BLaER1 (cell line): ENCODE measurements at regions not wholly inside any gene's neighbourhood (a gene's known extent, or its start where the extent isn't known, plus 50 kb on each side); places are given as distances from the start of the nearest gene placed in this dataset.

ENCODE experiments used
- H3K27ac ChIP-seq: shearing (Covaris generic); formaldehyde crosslinking; 2 replicates; pipeline ENCODE4 v1.8.1; 2022
- H3K27me3 ChIP-seq: shearing (Covaris generic); formaldehyde crosslinking; 2 replicates; pipeline ENCODE4 v1.8.1; 2022
- H3K36me3 ChIP-seq: shearing (Covaris generic); formaldehyde crosslinking; 2 replicates; pipeline ENCODE4 v1.8.1; 2022
- H3K4me1 ChIP-seq: shearing (Covaris generic); formaldehyde crosslinking; 2 replicates; pipeline ENCODE4 v1.8.1; 2022
- H3K4me2 ChIP-seq: shearing (Covaris generic); formaldehyde crosslinking; 2 replicates; pipeline ENCODE4 v1.8.1; 2022
- H3K4me3 ChIP-seq: shearing (Covaris generic); formaldehyde crosslinking; 2 replicates; pipeline ENCODE4 v1.8.1; 2022
- H3K9ac ChIP-seq: shearing (Covaris generic); formaldehyde crosslinking; 2 replicates; pipeline ENCODE4 v1.8.1; 2022
- H3K9me3 ChIP-seq: shearing (Covaris generic); formaldehyde crosslinking; 2 replicates; pipeline ENCODE4 v1.8.1; 2022
- H4K20me1 ChIP-seq: shearing (Covaris generic); formaldehyde crosslinking; 2 replicates; pipeline ENCODE4 v1.8.1; 2022
- Cebpa-rat ChIP-seq: shearing (Covaris generic); IDR thresholded peaks from 2 replicates; pipeline ENCODE4 v1.8.1; 2022

DNA sequence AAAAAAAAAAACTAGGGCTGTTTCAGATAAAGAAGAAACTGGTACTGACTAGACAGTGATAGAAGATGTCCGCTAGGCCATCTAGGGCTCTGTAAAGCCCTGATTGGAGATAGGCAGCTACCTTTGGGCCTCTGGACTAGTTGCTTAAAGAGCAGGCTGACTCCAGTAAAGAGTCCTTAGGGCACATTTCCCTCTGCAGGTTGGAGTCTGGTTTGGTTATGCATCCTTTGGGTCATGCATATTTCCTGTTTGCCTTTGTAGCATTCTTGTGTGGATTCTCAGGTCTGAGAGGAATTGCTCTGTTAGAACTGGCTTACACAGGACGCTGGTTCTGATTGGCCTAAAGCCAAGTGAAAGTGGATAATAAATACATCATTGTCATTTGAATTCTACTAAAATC lies 165.5 kb upstream of the LRRN1 start:
- no peak for TF ChIP-seq Cebpa-rat
- H4K20me1 ChIP-seq: no peaks in the 10 kb centered on the region
- H3K36me3 ChIP-seq: no peaks in the 10 kb centered on the region
- no peaks in the 10 kb centered on the region for H3K9me3 ChIP-seq
- no peak overlapping the region for H3K27ac ChIP-seq
- no peak overlapping the region for H3K4me3 ChIP-seq
- H3K4me2 ChIP-seq: no peak overlapping the region
- H3K4me1 ChIP-seq: no peaks in the 10 kb centered on the region
- no peak overlapping the region for H3K9ac ChIP-seq
- no peaks in the 10 kb centered on the region for H3K27me3 ChIP-seq

DNA sequence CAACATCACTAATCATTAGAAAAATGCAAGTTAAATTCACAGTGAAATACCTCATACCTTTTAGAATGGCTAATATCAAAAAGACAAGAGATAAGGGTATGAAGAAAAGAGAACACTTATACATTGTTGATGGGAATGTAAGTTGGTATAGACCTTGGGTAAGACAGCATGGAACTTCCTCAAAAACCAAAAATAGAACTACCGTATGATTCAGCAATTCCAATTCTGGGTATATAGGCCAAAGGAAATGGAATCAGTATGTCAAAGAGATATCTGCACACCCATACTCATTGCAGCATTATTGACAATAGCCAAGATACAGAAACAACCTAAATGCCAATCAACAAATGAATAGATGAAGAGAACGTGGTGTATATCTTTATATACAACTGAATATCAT lies 166.8 kb upstream of the LRRN1 start:
- H3K4me1 ChIP-seq: no peaks in the 10 kb centered on the region
- H3K27ac ChIP-seq: no peak overlapping the region
- no peaks in the 10 kb centered on the region for H3K9me3 ChIP-seq
- no peaks in the 10 kb centered on the region for H3K27me3 ChIP-seq
- no peak overlapping the region for H3K4me2 ChIP-seq
- no peaks in the 10 kb centered on the region for H3K36me3 ChIP-seq
- H3K9ac ChIP-seq: no peak overlapping the region
- no peaks in the 10 kb centered on the region for H4K20me1 ChIP-seq
- H3K4me3 ChIP-seq: no peak overlapping the region
- no peak for TF ChIP-seq Cebpa-rat

DNA sequence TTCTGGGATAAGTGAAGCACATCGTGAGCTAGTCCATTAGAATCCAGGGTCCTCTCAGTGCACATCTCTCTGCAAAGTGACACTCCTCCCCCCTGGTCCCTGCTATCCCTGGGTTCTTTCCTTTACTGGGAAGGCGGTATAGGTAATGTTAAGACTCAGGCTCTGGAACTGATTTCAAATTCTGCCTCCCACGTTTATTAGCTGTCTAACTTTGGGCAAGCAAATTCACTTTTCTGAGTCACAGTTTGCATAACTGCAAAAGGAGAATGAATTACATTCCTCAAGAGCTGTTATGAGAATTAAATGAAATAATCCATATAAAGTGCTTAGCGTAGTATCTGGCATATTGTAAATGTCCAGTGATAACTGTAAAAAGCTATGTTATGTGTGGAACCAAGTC lies 168.1 kb upstream of the LRRN1 start:
- Histone ChIP-seq H4K20me1 (no peaks in the 10 kb centered on the region), H3K4me2 (no peak overlapping the region), H3K27ac (no peak overlapping the region), H3K4me3 (no peak overlapping the region), H3K36me3 (no peaks in the 10 kb centered on the region), H3K9ac (no peak overlapping the region), H3K4me1 (no peaks in the 10 kb centered on the region), H3K27me3 (no peaks in the 10 kb centered on the region), H3K9me3 (no peaks in the 10 kb centered on the region)
- no peak for TF ChIP-seq Cebpa-rat

DNA sequence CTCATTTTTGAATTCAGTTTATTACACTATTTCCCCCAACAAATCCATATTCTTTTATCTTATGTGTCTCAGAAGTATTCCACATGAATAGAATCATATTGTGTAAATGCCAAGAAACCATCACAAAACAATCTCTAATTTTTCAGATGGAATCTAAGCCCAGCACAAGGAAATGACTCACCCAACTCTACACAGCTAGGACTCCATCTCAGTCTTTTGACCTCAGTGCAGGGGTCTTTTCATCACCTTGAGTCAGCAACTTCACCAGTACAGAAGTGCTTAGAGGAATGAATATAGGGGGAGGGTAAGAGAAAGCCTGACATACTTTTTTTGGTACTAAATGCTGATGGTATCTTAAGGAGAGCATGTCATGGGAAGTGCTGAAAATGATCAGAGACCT lies 169.3 kb upstream of the LRRN1 start:
- Histone ChIP-seq H3K9ac (no peak overlapping the region), H3K9me3 (no peaks in the 10 kb centered on the region), H4K20me1 (no peaks in the 10 kb centered on the region), H3K4me3 (no peak overlapping the region), H3K27me3 (no peaks in the 10 kb centered on the region), H3K36me3 (no peaks in the 10 kb centered on the region), H3K4me2 (no peak overlapping the region), H3K27ac (no peak overlapping the region), H3K4me1 (no peaks in the 10 kb centered on the region)
- no peak for TF ChIP-seq Cebpa-rat

DNA sequence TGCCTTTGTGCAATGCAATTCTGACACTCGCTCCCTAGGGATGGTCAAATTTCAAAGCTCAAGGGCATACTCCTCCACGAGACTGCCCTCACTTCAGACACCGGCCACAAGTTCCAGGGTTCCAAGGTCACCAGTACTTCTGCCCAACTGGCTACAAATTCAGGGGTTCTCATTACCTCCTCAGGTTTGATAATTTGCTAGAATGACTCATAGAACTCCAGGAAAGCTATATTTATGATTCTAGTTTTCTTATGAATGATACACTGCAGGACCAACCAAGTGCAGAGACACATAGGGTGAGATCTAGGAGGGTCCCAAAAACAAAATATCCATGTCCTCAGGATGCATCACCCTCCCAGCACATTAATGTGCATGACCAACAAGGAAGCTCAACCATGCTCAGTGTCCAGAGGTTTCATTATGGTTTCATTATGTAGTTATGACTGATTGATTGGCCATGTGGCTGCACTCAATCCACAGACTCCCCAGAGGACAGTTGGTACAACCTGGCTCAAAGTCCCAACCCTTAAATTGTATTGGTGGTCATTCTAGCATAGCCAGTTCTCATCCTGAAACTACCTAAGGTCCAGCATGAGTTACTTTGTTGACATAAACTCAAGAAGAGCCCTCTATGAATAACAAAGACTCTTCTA lies 170.4 kb upstream of the LRRN1 start:
- TF ChIP-seq Cebpa-rat: no peak
- H4K20me1 ChIP-seq: no peaks in the 10 kb centered on the region
- no peak overlapping the region for H3K9ac ChIP-seq
- no peak overlapping the region for H3K4me2 ChIP-seq
- H3K4me3 ChIP-seq: no peak overlapping the region
- H3K36me3 ChIP-seq: no peaks in the 10 kb centered on the region
- H3K9me3 ChIP-seq: no peaks in the 10 kb centered on the region
- H3K27ac ChIP-seq: no peak overlapping the region
- no peaks in the 10 kb centered on the region for H3K4me1 ChIP-seq
- H3K27me3 ChIP-seq: no peaks in the 10 kb centered on the region

DNA sequence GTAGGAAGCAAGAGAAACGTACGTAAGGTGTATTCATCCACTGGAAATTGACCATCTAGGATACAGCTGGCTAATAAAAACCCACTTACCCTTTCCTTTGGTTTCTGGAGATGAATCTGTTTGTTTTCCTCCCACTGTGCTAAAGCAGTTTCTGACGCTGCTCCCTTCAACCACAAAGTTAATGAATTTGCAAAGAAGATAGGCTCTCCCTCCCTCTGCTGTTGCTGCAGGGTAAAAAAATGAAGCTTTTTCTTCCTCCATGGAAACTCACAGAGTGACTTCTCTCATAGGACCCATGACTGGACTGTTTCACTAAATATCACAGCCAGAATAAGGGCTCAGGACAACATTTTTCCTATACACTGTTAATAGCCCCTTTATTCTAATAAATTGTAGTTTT lies 172.1 kb upstream of the LRRN1 start:
- Histone ChIP-seq H3K27ac (no peak overlapping the region), H4K20me1 (no peaks in the 10 kb centered on the region), H3K4me1 (no peaks in the 10 kb centered on the region), H3K36me3 (no peaks in the 10 kb centered on the region), H3K27me3 (no peaks in the 10 kb centered on the region), H3K4me3 (no peak overlapping the region), H3K9ac (no peak overlapping the region), H3K9me3 (no peaks in the 10 kb centered on the region), H3K4me2 (no peak overlapping the region)
- TF ChIP-seq Cebpa-rat: no peak

DNA sequence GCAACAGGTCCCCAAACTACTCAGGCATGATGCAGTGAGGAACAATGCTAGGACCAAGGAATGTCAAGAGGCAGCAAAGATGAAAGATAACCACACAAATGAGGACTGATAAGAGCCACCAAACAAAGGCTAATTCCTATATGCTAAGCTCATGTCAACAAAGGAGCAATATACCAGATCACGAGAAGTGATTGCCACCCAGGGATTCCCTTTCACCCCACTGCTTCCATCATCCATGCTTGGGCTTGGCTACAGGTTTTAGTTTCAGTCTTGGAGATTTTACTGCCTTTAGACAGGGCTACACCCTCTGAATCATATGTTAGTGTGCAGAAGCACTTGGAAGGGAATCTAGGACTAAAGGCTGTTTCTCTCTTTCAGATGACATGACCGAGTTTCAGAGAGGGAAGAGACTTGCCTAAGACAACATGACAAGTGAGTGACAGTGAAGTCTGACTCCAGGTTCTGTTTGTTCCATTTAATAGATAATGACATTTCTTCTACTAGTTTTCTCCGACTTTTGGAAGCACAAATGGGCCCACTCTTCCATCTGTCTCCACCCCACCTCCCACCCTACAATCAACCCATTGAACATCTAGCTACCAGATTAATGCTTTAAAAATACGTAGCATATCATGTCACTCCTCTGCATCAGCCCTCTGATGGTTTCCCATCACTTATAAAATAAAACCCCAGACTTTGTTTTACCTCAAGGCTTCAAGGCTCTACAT lies 173.5 kb upstream of the LRRN1 start:
- no peaks in the 10 kb centered on the region for H3K9me3 ChIP-seq
- no peaks in the 10 kb centered on the region for H3K4me1 ChIP-seq
- H3K36me3 ChIP-seq: no peaks in the 10 kb centered on the region
- no peak overlapping the region for H3K9ac ChIP-seq
- H3K4me3 ChIP-seq: no peak overlapping the region
- no peak for TF ChIP-seq Cebpa-rat
- H3K4me2 ChIP-seq: no peak overlapping the region
- H3K27me3 ChIP-seq: no peaks in the 10 kb centered on the region
- no peak overlapping the region for H3K27ac ChIP-seq
- H4K20me1 ChIP-seq: no peaks in the 10 kb centered on the region

DNA sequence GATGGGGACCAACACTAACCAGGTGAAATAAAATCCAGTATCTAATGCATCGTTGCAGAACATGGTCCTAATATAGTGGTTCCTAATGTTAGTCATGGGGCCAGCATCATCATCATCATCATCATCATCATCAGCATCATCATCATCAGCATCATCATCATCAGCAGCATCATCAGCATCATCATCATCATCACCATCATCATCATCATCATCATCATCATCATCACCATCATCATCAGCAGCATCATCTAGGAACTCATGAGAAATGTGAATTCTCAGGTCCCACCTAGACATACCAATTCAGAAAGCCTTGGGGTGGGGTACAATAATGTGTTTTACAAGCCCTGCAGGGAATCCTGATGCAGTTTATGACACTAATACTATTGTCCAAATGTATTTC lies 179.4 kb upstream of the LRRN1 start:
- no peak overlapping the region for H3K4me3 ChIP-seq
- H3K27me3 ChIP-seq: no peaks in the 10 kb centered on the region
- H3K4me2 ChIP-seq: no peak overlapping the region
- no peaks in the 10 kb centered on the region for H4K20me1 ChIP-seq
- no peaks in the 10 kb centered on the region for H3K9me3 ChIP-seq
- TF ChIP-seq Cebpa-rat: no peak
- H3K4me1 ChIP-seq: no peaks in the 10 kb centered on the region
- no peak overlapping the region for H3K27ac ChIP-seq
- H3K9ac ChIP-seq: no peak overlapping the region
- no peaks in the 10 kb centered on the region for H3K36me3 ChIP-seq

DNA sequence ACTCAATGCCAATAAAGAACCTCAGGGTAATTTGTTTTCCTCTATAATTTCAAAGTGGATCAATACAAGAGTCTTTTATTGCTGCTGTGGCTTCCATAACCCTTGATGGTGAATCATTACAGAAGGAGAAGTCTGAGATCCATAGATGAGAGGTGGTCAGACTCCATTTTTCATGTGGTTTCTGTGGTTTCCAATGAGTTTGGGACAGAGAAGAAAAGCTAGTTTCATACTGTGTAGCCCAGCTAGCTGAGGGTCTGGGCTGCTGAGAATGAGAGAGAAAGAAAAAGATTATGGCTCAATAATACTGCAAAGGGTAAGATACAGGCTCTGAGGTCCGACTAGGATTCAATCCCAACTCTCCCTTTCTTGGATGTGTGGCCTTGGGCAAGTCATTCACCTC lies 180.6 kb upstream of the LRRN1 start:
- no peak for TF ChIP-seq Cebpa-rat
- Histone ChIP-seq H3K27me3 (no peaks in the 10 kb centered on the region), H3K4me1 (no peaks in the 10 kb centered on the region), H3K27ac (no peak overlapping the region), H4K20me1 (no peaks in the 10 kb centered on the region), H3K36me3 (no peaks in the 10 kb centered on the region), H3K4me3 (no peak overlapping the region), H3K9ac (no peak overlapping the region), H3K9me3 (no peaks in the 10 kb centered on the region), H3K4me2 (no peak overlapping the region)

DNA sequence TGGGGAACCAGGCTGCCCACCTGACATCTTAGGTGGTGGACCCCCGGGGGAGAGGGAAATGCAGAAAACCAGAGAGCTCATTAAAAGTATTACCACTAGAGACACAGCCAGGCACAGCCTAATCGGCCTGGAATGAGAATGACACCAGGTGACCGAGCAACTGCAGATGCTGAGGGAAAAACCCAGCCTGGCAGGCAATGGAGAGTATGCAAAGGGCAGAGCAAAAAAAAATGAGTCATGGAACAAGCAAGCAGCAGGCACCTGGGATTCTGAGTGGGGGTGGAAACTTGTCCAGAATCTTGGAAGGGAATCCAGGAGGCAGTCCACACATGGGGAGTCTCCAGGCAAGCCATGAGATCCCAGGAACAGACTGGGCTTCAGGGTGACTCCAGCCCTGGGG lies 183.7 kb upstream of the LRRN1 start:
- Histone ChIP-seq H3K27me3 (no peaks in the 10 kb centered on the region), H3K4me3 (no peak overlapping the region), H3K4me1 (no peaks in the 10 kb centered on the region), H4K20me1 (no peaks in the 10 kb centered on the region), H3K9ac (no peak overlapping the region), H3K4me2 (no peak overlapping the region), H3K27ac (no peak overlapping the region), H3K9me3 (no peaks in the 10 kb centered on the region), H3K36me3 (no peaks in the 10 kb centered on the region)
- no peak for TF ChIP-seq Cebpa-rat
